Iris pigment epithelial cell (primary cell): ENCODE measurements at regions not wholly inside any gene's neighbourhood (a gene's known extent, or its start where the extent isn't known, plus 50 kb on each side); places are given as distances from the start of the nearest gene placed in this dataset.
"Not testable (repeated sequence)": the region's sequence is repeated elsewhere in the genome, so short reads cannot be mapped to it uniquely, and the experiment has no call there.

ENCODE experiments used
- DNase-seq: peaks from one replicate; pipeline ENCODE4 v3.0.0-alpha.2; 2011; ENCODE audit warnings: low read depth

GRCh38 chr11:50247309-50247874 is 214.7 kb downstream of the OR4C45 start:
- DNase-seq, result no peak

GRCh38 chr11:50267851-50268250 is 235.2 kb downstream of the OR4C45 start:
- DNase-seq, result no peak

- DNase-seq, result no peak
These were observed 242.5 kb downstream of the OR4C45 start for GRCh38 chr11:50275133-50275532.

- DNase-seq, result no peak
These were observed 246.1 kb downstream of the OR4C45 start for GRCh38 chr11:50278756-50279155.

GRCh38 chr11:50298182-50298988 is 265.7 kb downstream of the OR4C45 start:
- DNase-seq, result no peak

- not testable (repeated sequence) for DNase-seq
These were observed 298.0 kb downstream of the OR4C45 start for GRCh38 chr11:50330723-50331122.

- no peak for DNase-seq
These were observed 301.2 kb downstream of the OR4C45 start for GRCh38 chr11:50333861-50334260.

GRCh38 chr11:50337432-50337831 is 304.8 kb downstream of the OR4C45 start:
- DNase-seq, result not testable (repeated sequence)

GRCh38 chr11:50348018-50348417 is 315.3 kb downstream of the OR4C45 start:
- not testable (repeated sequence) for DNase-seq

GRCh38 chr11:50379484-50379883 is 346.8 kb downstream of the OR4C45 start:
- no peak for DNase-seq

- no peak for DNase-seq
These were observed 361.3 kb downstream of the OR4C45 start for GRCh38 chr11:50394017-50394416.

GRCh38 chr11:50412832-50413231 is 380.2 kb downstream of the OR4C45 start:
- no peak for DNase-seq

- no peak for DNase-seq
These were observed 390.5 kb downstream of the OR4C45 start for GRCh38 chr11:50423208-50423607.
